ENCODE measurements at regions not wholly inside any gene's neighbourhood (a gene's known extent, or its start where the extent isn't known, plus 50 kb on each side); places are given as distances from the start of the nearest gene placed in this dataset.
"Not testable (repeated sequence)": the region's sequence is repeated elsewhere in the genome, so short reads cannot be mapped to it uniquely, and the experiment has no call there.

DNA sequence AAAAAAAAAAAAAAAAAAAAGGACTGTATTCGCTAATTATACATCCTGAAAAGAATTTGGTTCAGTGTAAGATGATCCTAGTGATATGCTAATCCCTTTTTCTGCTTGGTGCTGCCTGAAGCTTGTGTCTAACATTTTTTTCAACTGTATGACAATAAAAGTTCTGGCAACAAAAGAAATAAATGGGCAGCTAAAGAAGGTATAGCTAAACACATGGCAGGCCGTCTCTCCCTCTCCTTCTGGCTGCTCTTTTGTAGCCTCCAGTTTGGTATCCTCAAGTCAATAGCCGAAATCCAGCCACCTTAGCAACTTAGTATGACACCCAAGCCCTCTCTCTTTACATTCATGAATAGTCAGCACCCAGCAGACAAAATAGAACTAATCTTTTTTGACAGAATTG is 198.3 kb upstream of the OTX2 start:
- POLR2A ChIA-PET: no interaction called here
- CTCF ChIA-PET: interaction anchor here (0.7 kb wide), 1 partner anchor 1121 kb away, joined by 4 read pairs; no protein-coding TSS in a partner anchor

DNA sequence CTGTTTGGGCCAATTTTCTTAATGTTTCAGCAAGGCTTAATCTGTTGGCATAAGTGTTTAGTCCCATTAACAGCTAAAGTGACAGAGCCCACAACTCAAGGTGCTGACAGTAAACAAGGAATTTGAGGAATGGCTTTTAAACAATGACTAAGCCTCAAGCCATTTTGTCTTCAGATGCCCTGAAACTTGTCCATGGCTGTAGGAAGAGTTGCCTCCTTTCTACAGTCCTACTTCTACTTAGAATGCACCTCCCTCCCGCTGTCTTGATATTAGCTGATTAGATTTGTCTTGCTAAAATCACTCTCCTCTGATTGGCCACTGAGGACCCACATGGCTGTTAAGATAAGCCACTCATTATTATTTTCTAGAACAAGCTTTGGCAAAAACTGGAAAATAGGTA is 188.4 kb upstream of the OTX2 start:
- CTCF ChIA-PET: no interaction called here
- POLR2A ChIA-PET: no interaction called here

DNA sequence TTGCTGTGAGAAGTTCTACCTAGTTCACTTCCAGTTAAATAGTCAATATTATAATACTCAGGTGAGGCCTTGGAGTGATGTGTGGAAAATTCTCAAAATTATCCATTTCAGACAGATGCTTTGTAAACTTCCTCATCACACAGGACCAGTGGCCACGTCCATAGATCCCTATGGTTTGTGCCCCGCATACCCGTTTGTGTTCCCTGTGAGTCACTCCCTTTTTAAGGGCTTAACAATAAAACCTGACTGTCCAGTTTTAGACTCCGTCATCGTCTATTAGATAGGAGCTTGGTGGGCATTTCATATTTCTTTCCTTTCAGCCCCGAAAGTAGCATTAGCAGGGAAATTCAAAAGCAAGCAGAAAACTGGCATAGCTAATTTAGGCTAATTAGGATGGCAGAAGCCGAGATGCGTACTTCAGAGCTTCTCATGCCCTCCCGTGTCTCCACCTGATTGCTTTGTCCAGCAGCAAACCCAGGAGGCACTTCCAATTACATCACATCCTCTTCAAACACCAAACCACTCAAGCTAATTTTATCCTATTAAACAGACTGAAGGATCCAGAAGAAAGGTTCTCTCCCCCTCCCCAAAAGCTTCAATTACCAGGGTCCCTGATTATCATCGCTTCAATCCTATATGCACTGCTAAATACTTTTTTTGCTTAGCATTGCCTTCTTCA is 186.6 kb upstream of the OTX2 start:
- CTCF ChIA-PET: no interaction called here
- POLR2A ChIA-PET: no interaction called here

DNA sequence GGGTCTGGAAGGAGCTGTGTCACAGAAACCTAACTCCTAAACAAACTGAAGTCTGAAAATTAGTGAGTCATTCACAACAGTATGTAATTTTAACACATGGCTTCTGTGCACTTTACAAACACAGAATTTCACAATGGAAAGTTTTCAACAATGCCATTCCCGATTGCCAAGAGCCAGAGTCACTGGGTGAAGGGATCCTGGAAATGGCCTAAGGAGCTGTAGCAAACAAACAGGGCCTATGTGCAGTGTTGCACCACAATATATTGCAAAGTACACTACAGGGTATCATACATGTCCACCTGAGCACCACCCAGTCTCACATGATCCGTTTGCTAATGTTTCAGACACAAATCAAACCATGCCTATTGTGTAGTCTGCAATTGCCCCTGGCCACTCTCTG is 184.7 kb upstream of the OTX2 start:
- POLR2A ChIA-PET: no interaction called here
- CTCF ChIA-PET: no interaction called here

DNA sequence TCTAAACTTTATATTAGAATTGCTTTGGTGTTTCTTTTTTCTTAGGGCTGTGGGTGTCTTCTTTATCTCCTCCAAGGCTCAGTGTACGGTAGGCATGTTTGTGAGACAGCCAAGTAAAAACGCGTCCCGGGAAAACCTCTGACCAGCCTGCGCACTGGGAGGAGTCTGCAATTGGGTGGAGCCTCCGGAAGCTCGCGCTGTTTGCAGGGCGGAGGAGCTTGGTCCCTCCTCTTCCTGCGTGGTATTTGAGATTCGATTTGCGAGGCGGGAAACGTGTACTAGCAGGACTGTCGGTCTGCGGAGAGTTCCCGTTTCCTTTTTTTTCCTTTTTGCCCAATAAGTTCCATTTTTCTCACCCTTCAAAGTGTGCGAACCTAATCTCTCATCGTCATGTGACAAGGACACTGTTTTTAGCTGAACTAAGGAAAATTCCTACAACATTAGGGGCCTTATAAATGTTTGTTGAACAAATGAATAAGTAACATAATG is 182.1 kb upstream of the OTX2 start:
- ChIA-PET POLR2A (no interaction called here), CTCF (no interaction called here)

DNA sequence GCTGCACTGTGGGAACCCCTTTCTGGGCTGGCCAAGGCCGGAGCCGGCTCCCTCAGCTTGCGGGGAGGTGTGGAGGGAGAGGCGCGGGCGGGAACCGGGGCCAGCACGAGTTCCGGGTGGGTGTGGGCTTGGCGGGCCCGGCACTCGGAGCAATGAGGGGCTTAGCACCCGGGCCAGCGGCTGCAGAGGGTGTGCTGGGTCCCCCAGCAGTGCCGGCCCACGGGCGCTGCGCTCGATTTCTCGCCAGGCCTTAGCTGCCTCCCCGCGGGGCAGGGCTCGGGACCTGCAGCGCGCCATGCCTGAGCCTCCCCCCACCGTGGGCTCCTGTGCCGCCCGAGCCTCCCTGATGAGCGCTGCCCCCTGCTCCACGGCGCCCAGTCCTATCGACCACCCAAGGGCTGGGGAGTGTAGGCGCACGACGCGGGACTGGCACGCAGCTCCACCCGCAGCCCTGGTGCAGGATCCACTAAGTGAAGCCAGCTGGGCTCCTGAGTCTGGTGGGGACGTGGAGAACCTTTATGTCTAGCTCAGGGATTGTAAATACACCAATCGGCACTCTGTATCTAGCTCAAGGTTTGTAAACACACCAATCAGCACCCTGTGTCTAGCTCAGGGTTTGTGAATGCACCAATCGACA is 180.8 kb upstream of the OTX2 start:
- POLR2A ChIA-PET, CTCF ChIA-PET: not testable (repeated sequence)

DNA sequence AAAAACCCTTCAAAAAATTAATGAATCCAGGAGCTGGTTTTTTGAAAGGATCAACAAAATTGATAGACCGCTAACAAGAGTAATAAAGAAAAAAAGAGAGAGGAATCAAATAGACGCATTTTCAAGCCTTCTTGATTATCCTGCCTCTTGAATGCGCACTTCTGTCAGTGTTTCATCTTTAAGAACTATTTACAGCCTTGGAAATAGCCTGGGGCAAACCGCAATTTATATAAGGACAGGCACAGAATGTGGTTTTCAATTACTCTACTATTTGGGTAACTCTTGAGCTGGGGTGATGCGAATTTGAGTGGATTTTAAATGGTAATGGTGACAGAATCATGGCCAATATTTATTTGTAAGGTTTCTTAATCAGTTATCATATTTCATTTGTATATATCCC is 179.1 kb upstream of the OTX2 start:
- ChIA-PET POLR2A (no interaction called here), CTCF (no interaction called here)

DNA sequence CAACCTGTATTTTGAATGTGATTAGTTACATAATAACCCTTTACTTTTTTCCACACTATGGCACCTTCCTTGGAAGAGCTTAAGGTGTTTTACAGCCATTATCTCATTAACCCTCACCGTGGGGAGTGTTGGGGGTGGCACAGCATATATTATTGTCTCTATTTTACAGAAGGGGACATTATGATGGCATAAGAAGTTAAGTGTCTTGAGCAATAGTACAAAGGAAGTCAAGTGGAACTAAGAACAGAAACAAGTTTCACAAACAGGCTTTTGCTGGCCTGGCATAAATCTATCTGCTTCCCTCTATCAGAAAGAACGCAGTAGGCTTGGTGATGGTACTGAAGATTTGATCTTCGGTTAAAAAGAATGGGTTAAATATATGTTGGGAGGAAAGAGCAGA is 169.7 kb upstream of the OTX2 start:
- ChIA-PET CTCF (no interaction called here), POLR2A (no interaction called here)

DNA sequence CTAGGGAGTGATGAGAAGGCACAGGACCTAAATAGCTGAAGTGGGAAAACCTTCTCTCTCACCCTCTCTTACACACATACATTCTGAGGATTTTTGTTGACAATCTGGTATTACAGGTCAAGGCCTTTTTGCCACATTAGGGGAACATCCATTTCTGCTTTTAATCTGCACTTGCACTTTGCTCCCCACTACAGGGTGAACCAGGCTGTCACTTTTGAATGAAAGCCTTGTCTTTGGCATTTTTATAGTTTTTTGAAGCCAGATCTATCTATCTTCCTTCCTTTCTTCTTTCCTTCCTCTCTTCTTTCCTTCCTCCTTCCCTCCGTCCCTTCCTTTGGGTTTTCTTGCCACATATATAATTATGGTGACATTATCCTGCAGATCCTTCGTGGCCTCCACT is 165.9 kb upstream of the OTX2 start:
- ChIA-PET POLR2A (no interaction called here), CTCF (no interaction called here)

DNA sequence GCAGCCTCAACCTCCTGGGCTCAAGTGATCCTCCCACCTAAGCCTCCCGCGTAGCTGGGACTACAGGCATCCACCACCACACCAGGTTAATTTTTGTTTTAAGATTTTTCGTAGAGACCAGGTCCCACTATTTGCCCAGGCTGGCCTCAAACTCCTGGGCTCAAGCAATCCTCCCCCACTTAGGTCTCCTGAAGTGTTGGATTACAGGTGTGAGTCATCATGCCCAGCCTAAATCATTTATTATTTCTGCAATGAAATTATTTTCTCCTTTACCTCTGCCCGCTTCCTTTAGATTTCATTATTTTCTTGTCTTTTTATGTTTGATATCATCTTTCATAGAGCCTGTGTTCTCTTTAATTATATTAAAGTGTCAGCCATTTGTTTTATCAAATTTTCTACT is 165.2 kb upstream of the OTX2 start:
- POLR2A ChIA-PET: no interaction called here
- CTCF ChIA-PET: no interaction called here

DNA sequence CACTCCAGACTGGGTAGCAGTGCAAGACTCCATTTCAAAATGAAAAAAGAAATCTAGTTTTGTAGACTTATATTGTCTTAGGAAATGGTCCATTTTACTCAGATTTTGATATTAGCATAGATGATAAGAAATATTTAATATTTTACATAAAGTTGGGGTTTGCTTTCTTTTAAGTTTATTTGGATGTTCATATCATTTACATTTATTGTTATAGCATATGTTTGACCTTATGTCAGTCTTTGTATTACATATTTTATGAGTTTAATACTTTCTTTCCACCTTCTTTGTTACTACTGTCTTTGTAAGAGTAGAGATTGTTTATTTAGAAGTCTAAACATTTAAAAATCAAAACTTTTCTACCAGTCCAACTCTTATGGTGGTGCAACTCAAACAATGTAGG is 162.7 kb upstream of the OTX2 start:
- ChIA-PET CTCF (no interaction called here), POLR2A (no interaction called here)

DNA sequence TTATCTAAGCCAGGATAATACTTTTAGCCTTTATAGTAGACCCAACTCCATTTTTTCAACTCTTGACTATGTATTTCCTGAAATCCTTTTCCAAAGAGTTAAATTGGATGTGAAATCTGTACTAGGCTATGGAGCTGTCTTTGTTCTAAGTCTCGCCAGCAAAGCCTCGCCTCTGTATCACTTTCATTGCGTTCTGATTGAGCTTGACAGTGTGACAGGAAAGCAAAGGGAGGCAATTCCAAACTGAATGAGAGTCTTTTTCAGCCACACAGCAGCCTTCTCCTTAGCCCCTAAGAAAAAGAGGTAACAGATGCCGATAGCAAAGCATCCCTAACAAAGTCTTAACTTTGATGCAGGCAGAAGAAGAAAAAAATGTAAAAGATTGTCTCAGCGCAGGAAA is 154.6 kb upstream of the OTX2 start:
- CTCF ChIA-PET: no interaction called here
- POLR2A ChIA-PET: no interaction called here

DNA sequence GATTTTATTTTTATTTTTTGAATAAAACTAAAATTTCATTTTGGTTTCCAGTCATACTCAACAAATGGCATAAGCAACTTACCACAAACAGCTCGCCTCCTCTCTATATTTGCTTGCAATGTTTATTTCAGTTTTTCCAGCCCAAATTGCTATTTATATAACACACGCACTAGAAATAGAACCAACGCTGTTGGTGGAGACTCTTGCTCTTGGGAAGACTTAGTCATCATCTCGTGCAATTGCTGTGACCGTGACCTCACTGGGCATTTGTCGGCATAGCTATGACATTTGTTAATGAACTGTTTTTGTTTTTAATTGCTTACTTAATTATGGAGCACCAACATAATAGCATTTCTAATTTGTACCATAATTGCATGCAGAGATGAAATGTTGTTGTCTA is 153.1 kb upstream of the OTX2 start:
- CTCF ChIA-PET: no interaction called here
- POLR2A ChIA-PET: no interaction called here

DNA sequence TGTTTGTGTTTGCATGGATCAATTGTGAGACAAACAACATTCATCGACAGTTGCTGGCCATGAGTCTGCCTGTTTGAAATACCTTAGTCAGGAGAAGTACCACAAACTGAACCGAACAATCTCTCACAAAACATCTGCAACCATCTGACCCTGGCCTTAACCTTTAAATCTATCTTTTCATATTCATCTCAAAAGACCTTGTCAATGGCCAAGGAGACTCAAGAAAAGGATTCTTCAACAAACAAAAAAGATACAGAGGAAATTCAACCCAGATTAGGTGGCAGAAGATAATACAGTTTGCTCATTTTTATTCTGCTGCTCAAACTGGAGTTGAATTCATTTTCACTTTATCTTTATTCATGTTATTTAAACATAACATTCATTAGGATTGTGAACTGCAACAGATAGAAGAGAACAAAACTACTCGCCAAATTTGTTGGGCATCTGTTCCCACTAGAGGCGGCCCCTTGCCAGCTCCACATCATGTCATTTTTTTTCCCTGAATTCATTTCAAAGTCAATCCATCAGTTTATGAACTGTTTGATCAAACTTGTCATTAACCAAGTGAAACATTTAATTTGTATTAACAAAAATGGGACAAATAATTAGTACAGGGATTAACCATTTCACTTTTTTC is 152.3 kb upstream of the OTX2 start:
- POLR2A ChIA-PET: no interaction called here
- CTCF ChIA-PET: no interaction called here

DNA sequence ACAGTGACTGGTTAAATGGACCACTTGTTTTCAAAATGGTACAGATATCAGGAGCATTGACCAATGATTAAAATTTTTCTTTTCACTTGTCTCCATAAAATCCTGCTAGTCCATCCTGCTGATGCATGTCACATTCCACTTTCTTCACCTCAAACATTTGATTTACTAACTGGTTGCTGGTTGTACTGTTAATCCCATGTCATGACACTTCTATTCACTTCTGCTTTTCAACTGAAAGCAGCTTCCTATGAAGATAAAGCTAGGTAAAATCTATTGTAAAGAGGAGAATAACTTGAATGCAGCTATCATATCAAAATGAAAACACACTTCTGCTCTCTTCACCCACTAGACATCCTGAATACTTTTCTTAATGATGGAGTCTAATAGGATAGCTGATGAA is 149.6 kb upstream of the OTX2 start:
- POLR2A ChIA-PET: no interaction called here
- CTCF ChIA-PET: no interaction called here

DNA sequence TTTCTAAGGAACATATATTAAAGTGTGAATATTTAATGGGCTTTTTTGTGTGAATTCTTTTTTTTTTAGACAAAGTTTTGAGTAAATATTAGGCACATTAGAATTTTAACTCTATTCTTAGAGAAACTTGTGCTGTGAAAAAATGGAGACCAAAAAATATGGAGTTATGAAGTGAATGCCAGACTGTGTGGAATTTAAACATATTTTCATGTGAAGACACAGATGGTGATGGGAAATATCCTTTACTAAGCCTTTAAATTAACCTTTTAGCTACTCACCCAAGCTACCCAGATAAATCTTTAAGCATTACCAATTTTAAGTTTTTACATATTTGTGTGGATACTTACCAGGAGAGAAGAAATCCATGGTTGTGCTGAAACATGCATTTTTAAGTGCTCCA is 148.8 kb upstream of the OTX2 start:
- ChIA-PET POLR2A (no interaction called here), CTCF (no interaction called here)

DNA sequence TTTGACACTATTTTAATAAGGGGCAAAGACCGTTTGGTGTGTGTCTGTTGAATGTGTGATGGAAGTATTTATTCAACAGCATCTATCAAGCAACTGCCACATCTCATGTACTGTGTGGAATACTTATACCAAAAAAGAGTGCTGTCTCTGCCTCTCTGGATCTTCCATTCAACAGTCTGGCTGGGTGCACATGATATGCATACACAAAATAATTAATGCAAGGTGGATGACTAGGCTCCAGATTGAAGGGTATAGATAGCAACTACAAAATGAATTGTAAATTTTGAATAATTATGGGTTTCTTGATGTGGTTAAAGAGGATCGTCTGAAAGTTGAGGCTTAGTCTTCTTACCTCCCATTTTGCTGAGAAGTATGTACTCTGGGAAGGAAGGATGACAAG is 145.9 kb upstream of the OTX2 start:
- ChIA-PET POLR2A (no interaction called here), CTCF (no interaction called here)

DNA sequence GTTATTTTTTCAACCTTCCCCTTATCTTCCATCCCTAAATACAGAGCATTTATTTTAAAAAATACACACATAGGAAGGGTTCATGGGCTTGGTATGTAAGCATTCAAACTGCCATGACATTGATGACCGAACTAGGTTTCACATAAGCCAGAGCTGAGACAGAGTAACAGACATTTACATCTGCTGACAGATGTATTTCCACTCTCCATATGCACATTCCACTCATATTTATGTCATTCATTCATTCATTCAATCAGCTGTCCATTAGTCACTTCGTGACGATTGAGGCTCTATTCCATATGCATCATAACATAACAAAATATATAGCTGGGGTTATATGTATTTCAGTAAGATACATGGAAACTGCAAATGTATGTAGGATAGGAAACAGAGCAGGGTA is 145.5 kb upstream of the OTX2 start:
- ChIA-PET CTCF (no interaction called here), POLR2A (no interaction called here)

DNA sequence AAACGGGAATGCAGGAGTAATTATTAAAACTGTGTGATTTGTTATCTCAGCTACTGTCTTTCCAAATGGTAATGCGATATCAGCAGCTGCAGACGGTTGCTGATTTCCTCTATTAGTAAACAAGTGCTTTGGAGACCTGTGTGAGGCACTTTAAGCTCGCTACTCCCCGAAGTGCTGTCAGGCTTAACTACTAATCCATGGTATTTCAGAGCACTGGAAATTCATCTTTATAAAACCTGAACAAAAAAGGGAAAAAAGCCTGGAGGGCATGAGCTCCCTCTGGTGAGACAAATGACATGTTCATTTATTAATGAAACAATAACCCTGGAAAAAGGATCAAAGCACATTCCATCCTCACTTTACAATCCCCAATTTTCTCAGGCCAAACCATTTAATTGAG is 143.6 kb upstream of the OTX2 start:
- CTCF ChIA-PET: interaction anchor here (1.0 kb wide), 1 partner anchor 71 kb away, joined by 3 read pairs; no protein-coding TSS in a partner anchor
- POLR2A ChIA-PET: no interaction called here

DNA sequence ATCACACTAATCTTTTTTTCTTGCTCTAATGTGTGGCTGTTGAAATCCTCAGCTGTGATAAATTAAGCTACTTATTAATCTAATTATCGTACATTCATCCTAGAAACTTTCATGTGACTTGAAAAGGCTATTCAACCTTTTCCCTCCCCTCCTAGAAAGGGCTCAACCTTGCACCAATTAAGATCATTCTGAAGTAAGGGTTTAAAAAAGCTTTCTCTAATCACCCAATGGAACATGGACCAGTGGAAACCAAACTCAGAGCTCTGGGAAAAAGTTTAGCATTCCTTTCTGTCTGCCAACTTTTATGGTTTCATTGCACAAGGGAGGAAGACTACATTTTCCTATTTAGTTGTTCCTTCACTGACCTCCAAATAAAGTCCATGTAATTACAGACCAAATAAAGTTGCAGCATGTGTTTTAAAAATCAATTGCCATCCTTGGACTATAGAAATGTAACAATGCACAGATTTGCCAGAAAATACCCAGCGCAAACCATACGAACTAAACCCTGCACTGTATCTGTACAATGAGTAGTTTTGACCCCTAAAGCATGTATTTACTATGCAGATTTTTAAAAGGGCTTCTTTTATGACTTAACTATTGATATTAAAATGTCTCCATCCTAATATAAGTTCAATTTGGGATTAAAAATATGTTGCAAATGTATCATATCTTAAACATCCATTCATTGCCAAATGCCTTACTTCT is 142.6 kb upstream of the OTX2 start:
- POLR2A ChIA-PET: no interaction called here
- CTCF ChIA-PET: interaction anchor here (1.0 kb wide), 1 partner anchor 70 kb away, joined by 3 read pairs; no protein-coding TSS in a partner anchor

DNA sequence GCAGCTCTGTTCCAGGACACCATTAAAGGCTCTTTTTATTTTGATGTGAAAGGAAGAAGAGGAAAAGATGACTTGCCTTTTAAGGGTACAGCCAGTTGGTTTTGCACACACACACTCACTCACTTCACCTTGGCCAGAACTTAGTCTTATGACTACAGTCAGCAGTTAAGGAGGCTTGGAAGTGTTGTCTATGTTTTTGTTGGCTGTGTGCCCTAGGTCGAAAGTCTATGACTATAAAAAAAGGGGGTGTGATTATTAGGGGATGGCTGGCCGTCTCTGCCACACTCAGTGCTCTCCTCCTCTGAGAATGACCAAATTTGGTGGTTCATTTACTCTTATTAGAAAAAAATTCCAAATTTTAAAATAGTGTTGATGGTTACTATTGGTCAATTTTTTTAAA is 139.5 kb upstream of the OTX2 start:
- ChIA-PET CTCF (no interaction called here), POLR2A (no interaction called here)
